IgD-negative memory B cell (primary cell): ENCODE measurements at regions not wholly inside any gene's neighbourhood (a gene's known extent, or its start where the extent isn't known, plus 50 kb on each side); places are given as distances from the start of the nearest gene placed in this dataset.

ENCODE experiments used
- H3K27ac Mint-ChIP-seq, 3 donors: one replicate each; pipeline ENCODE4 v1.8.0; 2020 to 2022; ENCODE audit warnings: mild to moderate bottlenecking in 3 of 3, mixed read lengths in 3 of 3, moderate library complexity in 1 of 3
- H3K27me3 Mint-ChIP-seq: one replicate; pipeline ENCODE4 v1.8.0; 2021; ENCODE audit warnings: mixed read lengths
- H3K36me3 Mint-ChIP-seq: one replicate; pipeline ENCODE4 v1.8.0; 2020; ENCODE audit warnings: mild to moderate bottlenecking, mixed read lengths
- H3K4me1 Mint-ChIP-seq, 3 donors: one replicate each; pipeline ENCODE4 v1.8.0; 2020 to 2022; ENCODE audit warnings: mixed read lengths in 3 of 3, mild to moderate bottlenecking in 1 of 3
- H3K4me3 Mint-ChIP-seq, 4 donors: one replicate each; pipeline ENCODE4 v1.8.0; 2020 to 2022; ENCODE audit warnings: mild to moderate bottlenecking in 4 of 4, mixed read lengths in 4 of 4, moderate library complexity in 3 of 4
- H3K9me3 Mint-ChIP-seq, 3 donors: one replicate each; pipeline ENCODE4 v1.8.0; 2020 to 2021; ENCODE audit warnings: mixed read lengths in 3 of 3, mild to moderate bottlenecking in 1 of 3

DNA sequence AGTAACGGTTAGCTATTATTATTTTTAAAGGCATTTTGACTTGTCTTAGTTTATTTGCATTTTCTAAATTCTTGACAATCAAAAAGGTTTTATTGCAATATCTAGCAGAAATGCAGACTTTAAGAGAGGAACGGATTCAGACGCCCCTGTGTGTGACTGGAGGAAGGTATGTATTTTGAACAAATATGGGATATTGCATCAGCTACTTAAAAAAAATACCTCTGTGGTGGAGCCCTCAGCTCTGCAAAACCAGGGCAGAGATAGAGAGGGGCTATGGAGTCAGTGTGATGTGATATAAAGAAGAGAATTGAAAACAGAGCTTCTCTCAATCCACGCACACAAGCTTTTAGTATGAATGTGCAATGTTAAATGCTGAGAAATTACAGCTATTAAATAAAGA is 142.4 kb downstream of the ICE1 start:
- Mint-ChIP-seq H3K9me3 (peaks cover 0 to 2% (median 0%) of the 10 kb centered on the region in 3 donors), H3K27me3 (peaks cover 15% of the 10 kb centered on the region), H3K36me3 (no peaks in the 10 kb centered on the region), H3K4me3 (peak overlapping the region in 1 of 4 donors; percentile 44), H3K4me1 (no peaks in the 10 kb centered on the region), H3K27ac (no peak overlapping the region)

DNA sequence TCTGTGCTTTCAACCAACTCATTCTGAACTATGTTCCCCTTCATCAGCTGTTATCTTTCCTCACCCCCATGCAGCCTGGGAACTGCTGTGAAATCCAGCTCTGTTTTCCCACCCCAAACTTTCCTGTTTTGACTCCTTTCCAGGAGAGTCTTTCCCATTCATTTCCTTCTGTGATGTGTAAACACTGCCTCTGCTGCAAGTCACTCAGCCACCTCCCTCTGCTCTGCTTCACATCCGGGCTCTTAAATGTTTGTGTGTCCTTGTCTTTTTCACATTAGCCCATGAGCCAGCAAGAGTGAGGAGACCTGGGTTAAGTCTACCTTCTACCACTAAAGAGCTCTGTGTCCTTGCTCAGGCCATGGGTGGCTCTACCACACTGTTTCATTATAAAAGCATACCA is 137.5 kb downstream of the ICE1 start:
- H3K27ac Mint-ChIP-seq: no peak overlapping the region
- H3K4me3 Mint-ChIP-seq: no peak overlapping the region
- peaks cover 12% of the 10 kb centered on the region for H3K27me3 Mint-ChIP-seq
- H3K9me3 Mint-ChIP-seq: peaks cover 0 to 2% (median 0%) of the 10 kb centered on the region in 3 donors
- peaks cover 2% of the 10 kb centered on the region for H3K36me3 Mint-ChIP-seq
- peaks cover 0 to 2% (median 0%) of the 10 kb centered on the region in 3 donors for H3K4me1 Mint-ChIP-seq

DNA sequence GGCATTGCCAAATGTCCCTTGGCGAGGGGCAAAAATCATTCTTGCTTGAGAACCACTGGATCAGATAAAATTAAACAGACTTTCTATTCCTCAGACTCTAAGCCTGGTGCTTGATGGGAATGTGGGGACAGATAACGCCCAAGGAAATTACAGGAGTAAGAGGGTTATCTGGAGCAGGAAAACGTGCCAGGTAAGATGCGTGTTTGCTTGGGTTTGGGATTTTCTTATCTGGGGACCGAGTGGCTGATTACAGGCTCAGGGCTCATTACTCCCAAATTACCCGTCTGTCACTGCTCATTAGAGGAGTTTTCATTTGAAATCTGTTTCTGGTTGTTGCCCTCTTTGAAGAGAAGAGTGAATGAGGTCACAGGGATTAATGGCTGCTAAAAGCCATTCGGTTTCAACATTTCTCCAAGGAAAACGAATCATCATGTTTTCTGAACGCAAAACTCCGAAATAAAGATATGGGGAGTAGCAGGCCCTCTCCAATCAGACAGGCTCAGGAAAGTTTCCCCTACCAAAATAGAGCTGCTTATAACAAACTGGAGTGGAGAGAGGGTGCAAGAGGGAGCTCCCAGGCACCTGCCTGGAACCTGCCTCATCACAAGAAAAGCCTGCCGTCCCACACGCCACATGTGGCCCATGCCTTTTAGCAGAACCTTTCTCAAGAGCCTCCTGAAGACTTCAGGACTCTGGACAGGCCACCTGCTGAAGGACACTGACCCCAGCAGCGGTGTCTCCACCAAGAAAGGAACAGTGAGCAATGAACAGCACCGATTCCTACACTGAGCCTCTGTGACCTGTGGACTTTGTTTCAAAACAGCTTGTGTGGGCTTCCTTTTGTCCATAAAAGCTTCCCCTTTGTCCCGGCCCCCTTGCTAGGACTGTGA is 136.4 kb downstream of the ICE1 start:
- H3K27ac Mint-ChIP-seq: no peak overlapping the region
- peaks cover 0 to 9% (median 5%) of the 10 kb centered on the region in 3 donors for H3K9me3 Mint-ChIP-seq

DNA sequence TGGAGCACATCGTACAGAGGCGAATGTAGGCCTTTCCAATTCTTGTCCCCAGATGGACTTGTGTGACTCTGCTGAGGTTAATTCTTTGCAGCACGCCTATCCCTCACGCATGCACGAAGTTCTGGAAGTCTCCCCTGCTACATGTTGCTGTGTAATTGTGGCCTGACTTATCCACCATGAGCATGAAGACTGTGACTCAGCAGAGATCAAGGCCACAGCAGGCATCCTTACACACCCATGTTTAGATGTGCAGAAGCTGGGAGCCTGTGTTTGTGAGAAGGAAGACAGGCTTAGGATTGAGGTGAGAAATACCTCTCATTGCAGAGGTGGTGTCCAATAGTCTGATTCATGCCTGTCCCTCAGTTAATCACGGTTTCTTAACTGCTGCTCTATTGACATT is 135.6 kb downstream of the ICE1 start:
- H3K9me3 Mint-ChIP-seq: peaks cover 0 to 9% (median 5%) of the 10 kb centered on the region in 3 donors
- H3K27ac Mint-ChIP-seq: no peak overlapping the region
- no peak overlapping the region for H3K4me3 Mint-ChIP-seq
- H3K27me3 Mint-ChIP-seq: peaks cover 13% of the 10 kb centered on the region
- peaks cover 0 to 2% (median 0%) of the 10 kb centered on the region in 3 donors for H3K4me1 Mint-ChIP-seq
- H3K36me3 Mint-ChIP-seq: peaks cover 3% of the 10 kb centered on the region

More for the DNA sequence above, 136.4 kb downstream of the ICE1 start:
- Mint-ChIP-seq H3K4me3 (no peak overlapping the region), H3K36me3 (peaks cover 2% of the 10 kb centered on the region), H3K27me3 (peaks cover 15% of the 10 kb centered on the region), H3K4me1 (peaks cover 0 to 2% (median 0%) of the 10 kb centered on the region in 3 donors)

DNA sequence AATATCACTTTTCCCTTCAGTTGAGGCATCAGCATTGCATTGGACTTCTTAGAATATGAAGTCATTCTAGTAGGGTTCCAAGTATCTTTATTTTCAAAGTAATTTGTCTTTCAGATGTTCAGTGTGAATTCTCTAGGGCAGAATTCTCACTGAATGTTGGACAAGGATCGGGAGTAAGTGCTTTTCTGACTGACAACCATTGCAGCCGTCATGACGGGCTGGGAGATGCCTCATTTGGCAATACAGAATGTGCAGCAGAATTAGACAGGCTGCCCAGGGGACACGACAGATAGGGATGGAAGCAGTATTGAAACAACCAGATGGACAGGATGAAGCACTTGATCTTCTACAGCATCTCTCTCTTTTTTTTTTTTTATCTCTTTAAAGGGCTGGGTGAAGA is 129.0 kb downstream of the ICE1 start:
- H3K4me1 Mint-ChIP-seq: no peaks in the 10 kb centered on the region
- peaks cover 6% of the 10 kb centered on the region for H3K27me3 Mint-ChIP-seq
- H3K27ac Mint-ChIP-seq: no peak overlapping the region
- H3K9me3 Mint-ChIP-seq: peaks cover 3 to 23% (median 9%) of the 10 kb centered on the region in 3 donors
- peaks cover 3% of the 10 kb centered on the region for H3K36me3 Mint-ChIP-seq
- no peak overlapping the region for H3K4me3 Mint-ChIP-seq

DNA sequence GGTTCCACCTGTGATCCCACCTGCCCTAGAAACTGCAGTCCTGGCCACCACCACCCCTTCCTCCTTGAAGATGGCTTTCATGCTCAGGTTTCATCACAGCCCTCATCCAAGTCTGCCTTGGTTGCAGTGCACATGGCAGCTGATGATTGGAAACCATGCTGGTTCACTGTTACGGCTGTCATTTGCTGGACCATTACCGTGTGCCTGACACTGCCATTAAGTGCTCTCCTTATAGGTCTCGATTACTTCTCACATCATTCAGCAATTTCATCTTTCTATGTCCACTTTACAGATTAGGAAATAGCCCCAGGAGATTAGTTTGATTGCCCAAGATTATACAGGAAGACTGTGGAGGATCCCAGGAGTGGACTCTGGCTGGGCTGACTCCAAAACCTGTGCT is 123.9 kb downstream of the ICE1 start:
- Mint-ChIP-seq H3K4me1 (no peaks in the 10 kb centered on the region), H3K9me3 (peaks cover 0 to 13% (median 3%) of the 10 kb centered on the region in 3 donors), H3K27me3 (peaks cover 3% of the 10 kb centered on the region), H3K4me3 (no peak overlapping the region), H3K36me3 (no peaks in the 10 kb centered on the region), H3K27ac (peak overlapping the region in 2 of 3 donors; percentile 28 to 32)

DNA sequence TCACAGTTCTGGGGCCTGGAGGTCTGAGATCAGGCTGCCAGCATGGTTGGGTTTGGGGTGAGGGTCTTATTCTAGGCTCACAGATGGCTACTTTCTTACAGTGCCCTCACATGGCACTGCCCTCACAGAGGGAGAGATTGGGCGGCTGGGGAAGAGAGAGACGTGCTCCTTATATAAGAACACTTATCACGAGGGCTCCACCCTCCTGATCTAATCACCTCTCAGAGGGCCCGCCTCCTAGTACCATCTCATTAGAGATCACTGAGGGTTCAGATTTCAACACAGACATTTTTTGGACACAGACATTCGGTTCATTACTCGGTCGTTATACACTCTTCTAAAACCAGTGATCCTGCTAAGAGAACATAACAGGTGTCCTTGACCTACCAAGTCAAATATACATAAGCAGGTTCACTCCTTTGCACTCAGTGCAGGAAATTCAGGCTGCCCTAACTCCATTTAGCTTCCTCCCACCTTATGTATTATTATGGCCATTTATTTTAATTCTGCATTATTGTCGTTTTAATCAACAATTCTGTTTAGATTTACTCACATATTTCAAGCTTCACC is 121.7 kb downstream of the ICE1 start:
- no peak overlapping the region for H3K4me3 Mint-ChIP-seq
- peaks cover 0 to 4% (median 0%) of the 10 kb centered on the region in 3 donors for H3K9me3 Mint-ChIP-seq
- no peak overlapping the region for H3K27ac Mint-ChIP-seq
- no peaks in the 10 kb centered on the region for H3K27me3 Mint-ChIP-seq
- H3K36me3 Mint-ChIP-seq: no peaks in the 10 kb centered on the region
- no peaks in the 10 kb centered on the region for H3K4me1 Mint-ChIP-seq

DNA sequence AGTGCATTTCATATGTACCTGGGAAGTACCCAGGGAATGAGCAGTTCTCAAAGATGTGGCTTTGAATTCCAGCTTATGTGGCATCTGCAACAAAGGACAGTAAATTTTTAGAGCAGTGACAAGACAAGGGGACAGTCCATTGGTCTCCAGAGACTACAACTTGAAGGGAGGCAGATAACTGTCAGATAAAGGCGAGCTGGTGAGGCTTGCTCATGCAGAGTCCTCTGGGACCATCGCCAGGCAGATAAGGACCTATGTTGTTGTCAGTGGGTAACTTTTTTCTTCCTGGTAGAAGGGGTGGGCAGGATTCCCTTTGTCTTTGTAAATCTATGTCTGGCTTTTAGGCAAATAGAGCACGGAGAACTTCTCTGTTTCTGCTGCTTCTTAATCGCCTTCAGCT is 120.2 kb downstream of the ICE1 start:
- Mint-ChIP-seq H3K36me3 (no peaks in the 10 kb centered on the region), H3K27ac (no peak overlapping the region), H3K27me3 (no peaks in the 10 kb centered on the region), H3K4me1 (no peaks in the 10 kb centered on the region), H3K4me3 (no peak overlapping the region), H3K9me3 (peaks cover 0 to 2% (median 0%) of the 10 kb centered on the region in 3 donors)

DNA sequence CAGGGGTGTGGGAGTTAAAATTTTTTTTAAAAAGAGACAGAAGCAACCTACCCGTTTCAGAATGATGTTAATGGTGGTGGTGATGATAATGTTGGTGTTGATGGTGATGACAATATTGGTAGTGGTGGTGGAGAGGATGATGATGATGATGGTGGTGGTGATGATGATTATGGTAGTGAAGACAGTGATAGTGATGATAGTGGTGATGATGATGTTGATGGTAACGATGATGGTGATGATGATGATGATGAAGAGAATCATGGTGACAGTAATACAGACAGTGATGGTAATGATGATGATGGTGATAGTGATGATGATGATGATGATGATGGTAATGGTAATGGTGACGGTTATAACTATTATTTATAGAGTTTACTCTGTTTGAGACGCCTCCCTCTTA is 117.6 kb downstream of the ICE1 start:
- Mint-ChIP-seq H3K27ac (no peak overlapping the region), H3K4me1 (no peaks in the 10 kb centered on the region), H3K9me3 (peaks cover 0 to 2% (median 0%) of the 10 kb centered on the region in 3 donors), H3K36me3 (no peaks in the 10 kb centered on the region), H3K27me3 (peaks cover 5% of the 10 kb centered on the region), H3K4me3 (no peak overlapping the region)
